HCT116 (cell line): ENCODE measurements at regions not wholly inside any gene's neighbourhood (a gene's known extent, or its start where the extent isn't known, plus 50 kb on each side); places are given as distances from the start of the nearest gene placed in this dataset.

ENCODE experiments used
- ATAC-seq: fragments of 200-7000 bp; cut with Tn5 transposase; 2 replicates; pipeline ENCODE4 v1.9.1; 2020; ENCODE audit warnings: mild to moderate bottlenecking, moderate library complexity
- BruUV-seq: library from RNA; stranded (reverse); fragments of 400-500 nt; replicated peaks from 2 replicates; lab custom pipeline; 2021; lab: Mats Ljungman, UMichigan
- CTCF ChIA-PET: fragments of 300-600 bp; sonication (Branson Sonifier 250); formaldehyde crosslinking; loops from one replicate; lab custom pipeline; 2021; ENCODE audit warnings: antibody characterized with exemption; lab: Charles Lee
- POLR2A ChIA-PET: fragments of 300-600, 350-600 bp; sonication (Branson Sonifier 250); formaldehyde crosslinking; loops from one replicate; lab custom pipeline; 2021; ENCODE audit warnings: antibody characterized with exemption; lab: Charles Lee
- RAD21 ChIA-PET, 2 experiments: fragments of 300-600 bp; sonication (Branson Sonifier 250); formaldehyde crosslinking; loops; one replicate each; lab custom pipeline; 2023; ENCODE audit warnings: low total read pairs in 2 of 2; ENCODE audit not compliant: uncharacterized antibody in 2 of 2, unreplicated experiment in 2 of 2, low non-redundant PET in 1 of 2; lab: Charles Lee
- DNase-seq: peaks from one replicate; pipeline ENCODE4 v3.0.0-alpha.2; 2010; ENCODE audit warnings: low read depth, low spot score
- H2AFZ ChIP-seq: fragments of 200-600 bp; shearing (Covaris generic), sonication (generic); 2 replicates; pipeline ENCODE4 v1.6.1; 2017; ENCODE audit warnings: low read depth, mixed run types, mixed read lengths, antibody characterized with exemption, low read length; ENCODE audit not compliant: poor library complexity, severe bottlenecking
- H3K27ac ChIP-seq: 2 replicates; pipeline ENCODE4 v1.5.1; 2012; ENCODE audit warnings: low read depth, low read length
- H3K27me3 ChIP-seq: fragments of 200-600 bp; sonication (generic); 2 replicates; pipeline ENCODE4 v1.6.1; 2016; ENCODE audit warnings: mixed run types, low read length, mixed read lengths; ENCODE audit not compliant: insufficient read depth
- H3K36me3 ChIP-seq, 2 experiments: fragments of 200-500 bp in 1 of 2; fragments of 200-600 bp in 1 of 2; sonication (Bioruptor generic) in 1 of 2; sonication (generic) in 1 of 2; 2 replicates each; pipeline versions ENCODE4 v1.5.1 to v1.6.1; 2014 to 2016; ENCODE audit warnings: low read length in 2 of 2, inconsistent platforms in 1 of 2, mixed read lengths in 1 of 2, mixed run types in 1 of 2; ENCODE audit not compliant: insufficient read depth in 2 of 2, control insufficient read depth in 1 of 2
- H3K4me1 ChIP-seq, 2 experiments: fragments of 200-600 bp in 1 of 2; sonication (generic) in 1 of 2; 2 replicates each; pipeline versions ENCODE4 v1.5.1 to v1.6.1; 2012 to 2017; ENCODE audit warnings: low read length in 2 of 2, inconsistent platforms in 1 of 2, mild to moderate bottlenecking in 1 of 2, mixed read lengths in 1 of 2, mixed run types in 1 of 2, moderate library complexity in 1 of 2; ENCODE audit not compliant: insufficient read depth in 2 of 2, control insufficient read depth in 1 of 2
- H3K4me2 ChIP-seq: fragments of 200-600 bp; sonication (generic); 2 replicates; pipeline ENCODE4 v1.6.1; 2017; ENCODE audit warnings: mixed run types, low read length, mixed read lengths
- H3K4me3 ChIP-seq, 2 experiments: fragments of 200-600 bp in 1 of 2; sonication (generic) in 1 of 2; replicated peaks in 1 of 2; 2 replicates each; pipeline ENCODE4 v1.5.1; 2011 to 2016; ENCODE audit warnings: low read length in 2 of 2, control low read depth in 1 of 2, low read depth in 1 of 2, mild to moderate bottlenecking in 1 of 2, mixed read lengths in 1 of 2, mixed run types in 1 of 2
- H3K79me2 ChIP-seq: fragments of 200-600 bp; sonication (generic); 2 replicates; pipeline ENCODE4 v1.6.1; 2017; ENCODE audit warnings: mild to moderate bottlenecking, mixed run types, low read length, moderate library complexity, mixed read lengths; ENCODE audit not compliant: insufficient read depth
- H3K9ac ChIP-seq: fragments of 200-600 bp; sonication (generic); 2 replicates; pipeline ENCODE4 v1.6.1; 2016; ENCODE audit warnings: low read length, mixed read lengths
- H3K9me2 ChIP-seq: fragments of 200-600 bp; sonication (generic), shearing (Covaris generic); 2 replicates; pipeline ENCODE4 v1.6.1; 2017; ENCODE audit warnings: mixed run types, mild to moderate bottlenecking, moderate library complexity; ENCODE audit not compliant: insufficient read depth
- H3K9me3 ChIP-seq, 2 experiments: fragments of 200-500 bp in 1 of 2; fragments of 200-600 bp in 1 of 2; sonication (Bioruptor generic) in 1 of 2; sonication (generic) in 1 of 2; 2 replicates each; pipeline ENCODE4 v1.6.1; 2014 to 2017; ENCODE audit warnings: low read length in 2 of 2, mixed read lengths in 2 of 2, inconsistent platforms in 1 of 2, low read depth in 1 of 2, mild to moderate bottlenecking in 1 of 2, mixed run types in 1 of 2, moderate library complexity in 1 of 2; ENCODE audit not compliant: control insufficient read depth in 1 of 2, insufficient read depth in 1 of 2
- H4K20me1 ChIP-seq: fragments of 200-600 bp; sonication (generic), shearing (Covaris generic); 2 replicates; pipeline ENCODE4 v1.6.1; 2017; ENCODE audit warnings: mixed run types, mild to moderate bottlenecking, moderate library complexity; ENCODE audit not compliant: insufficient read depth
- JUND ChIP-seq: IDR thresholded peaks from 2 replicates; pipeline ENCODE4 v1.6.1; 2012
- POLR2AphosphoS5 ChIP-seq: IDR thresholded peaks from 2 replicates; pipeline ENCODE4 v1.6.1; 2011; ENCODE audit warnings: mild to moderate bottlenecking, low read depth, low read length, moderate library complexity
- RAD21 ChIP-seq: IDR thresholded peaks from 2 replicates; pipeline ENCODE4 v1.6.1; 2012; ENCODE audit warnings: low read depth, mild to moderate bottlenecking
- SIN3A ChIP-seq: IDR thresholded peaks from 2 replicates; pipeline ENCODE4 v1.6.1; 2012; ENCODE audit warnings: low read depth
- SP1 ChIP-seq: IDR thresholded peaks from 2 replicates; pipeline ENCODE4 v1.6.1; 2012; ENCODE audit warnings: low read depth
- TCF7L2 ChIP-seq: IDR thresholded peaks from 2 replicates; pipeline ENCODE4 v1.7.0; 2011; ENCODE audit warnings: borderline replicate concordance, inconsistent platforms; ENCODE audit not compliant: insufficient read depth, insufficient read length; ENCODE audit errors: extremely low read depth
- ZBTB33 ChIP-seq: IDR thresholded peaks from 2 replicates; pipeline ENCODE4 v1.6.1; 2011; ENCODE audit warnings: mild to moderate bottlenecking, low read length, moderate library complexity; ENCODE audit not compliant: insufficient replicate concordance; ENCODE audit errors: extremely low read depth
- ZFX ChIP-seq: fragments of 450-650 bp; IDR thresholded peaks from 2 replicates; pipeline ENCODE4 v1.6.1; 2017
- intact Hi-C: fragments of 100-400 bp; cut with micrococcal nuclease; formaldehyde crosslinking; loops from 2 replicates; pipeline ENCODE4 v1.10.0; 2022

- no TSS peak for BruUV-seq
- intact Hi-C loops = no loop called here
- Histone ChIP-seq H2AFZ (no peak overlapping the region), H3K27ac (no peak overlapping the region), H3K9ac (no peak overlapping the region), H3K4me3 (no peak overlapping the region), H3K9me2 (no peaks in the 10 kb centered on the region), H3K79me2 (no peaks in the 10 kb centered on the region)
- no peak for DNase-seq
- POLR2A ChIA-PET = no interaction called here
- TF ChIP-seq ZFX (no peak), TCF7L2 (no peak), POLR2AphosphoS5 (no peak), RAD21 (no peak), SP1 (no peak)
- TF ChIP-seq, all 23 proteins: peak for 0
- no peak overlapping the region for H3K4me2 ChIP-seq
- H3K4me1 ChIP-seq = peaks cover 6% of the 10 kb centered on the region in 2 experiments; a peak in 2 of 4 replicates
- ChIA-PET RAD21 (no interaction called here), CTCF (no interaction called here)
- H3K27me3 ChIP-seq = no peaks in the 10 kb centered on the region
- no peak for ATAC-seq
- H3K36me3 ChIP-seq = no peaks in the 10 kb centered on the region
- no peaks in the 10 kb centered on the region for H4K20me1 ChIP-seq
- H3K9me3 ChIP-seq = no peaks in the 10 kb centered on the region
Observed at GRCh38 chr1:169001353-169001752, 105.1 kb upstream of the ATP1B1 start.

GRCh38 chr1:169003864-169004516 is 102.5 kb upstream of the ATP1B1 start:
- no peak for ATAC-seq
- CTCF ChIA-PET = no interaction called here

More at GRCh38 chr1:169003864-169004516, 102.5 kb upstream of the ATP1B1 start:
- no peaks in the 10 kb centered on the region for H4K20me1 ChIP-seq
- no peak overlapping the region for H3K4me2 ChIP-seq
- no peaks in the 10 kb centered on the region for H3K79me2 ChIP-seq
- no peak overlapping the region for H2AFZ ChIP-seq
- H3K27ac ChIP-seq = no peak overlapping the region
- H3K27me3 ChIP-seq = no peaks in the 10 kb centered on the region
- H3K9me3 ChIP-seq = no peaks in the 10 kb centered on the region
- no peak for DNase-seq
- H3K36me3 ChIP-seq = no peaks in the 10 kb centered on the region
- intact Hi-C loops = no loop called here
- peaks cover 6% of the 10 kb centered on the region in 2 experiments; a peak in 2 of 4 replicates for H3K4me1 ChIP-seq
- BruUV-seq = no TSS peak
- POLR2A ChIA-PET = no interaction called here
- no peak overlapping the region for H3K4me3 ChIP-seq
- no peak overlapping the region for H3K9ac ChIP-seq
- RAD21 ChIA-PET = no interaction called here
- no peaks in the 10 kb centered on the region for H3K9me2 ChIP-seq
- 0 out of 2 replicates have a peak, but pooled peaks have one; percentile 19 for TF ChIP-seq SP1
- no peak for TF ChIP-seq ZBTB33
- TF ChIP-seq SIN3A = no peak
- TF ChIP-seq JUND = no peak
- TF ChIP-seq, all 23 proteins: peak for 1
